ENCODE measurements at regions not wholly inside any gene's neighbourhood (a gene's known extent, or its start where the extent isn't known, plus 50 kb on each side); places are given as distances from the start of the nearest gene placed in this dataset.

- TF ChIP-seq ATF2 (IDR thresholded peaks at IDR 0.05; ENCODE audit: low read length) (no peak), SIX5 (IDR thresholded peaks at IDR 0.05; ENCODE audit: low read depth, low read length) (no peak)
Measured at GRCh38 chr12:62190689-62191490, 69.3 kb upstream of the USP15 start (continued).
